Mesenchymal stem cell (in vitro differentiated cells and primary cell): ENCODE measurements at regions not wholly inside any gene's neighbourhood (a gene's known extent, or its start where the extent isn't known, plus 50 kb on each side); places are given as distances from the start of the nearest gene placed in this dataset.
"Not testable (repeated sequence)": the region's sequence is repeated elsewhere in the genome, so short reads cannot be mapped to it uniquely, and the experiment has no call there.

Experiments used
- DNase-seq: peaks from one replicate; pipeline ENCODE4 v3.0.0-alpha.2; 2013
- H2AFZ ChIP-seq: one replicate; pipeline ENCODE4 v1.6.1; 2013; ENCODE audit warnings: low read depth, mild to moderate bottlenecking, control low read depth, inconsistent platforms, low read length, moderate library complexity
- H2AK5ac ChIP-seq: 2 replicates; pipeline ENCODE4 v1.6.1; 2013; ENCODE audit warnings: low read length, moderate library complexity, mild to moderate bottlenecking, inconsistent platforms; ENCODE audit not compliant: severe bottlenecking
- H2BK120ac ChIP-seq: one replicate; pipeline ENCODE4 v1.6.1; 2013; ENCODE audit warnings: low read depth, mild to moderate bottlenecking, inconsistent platforms, low read length, moderate library complexity
- H2BK12ac ChIP-seq, 2 experiments: one replicate each; pipeline ENCODE4 v1.6.1; 2013; ENCODE audit warnings: inconsistent platforms in 2 of 2, low read length in 2 of 2, mild to moderate bottlenecking in 2 of 2, moderate library complexity in 2 of 2, control low read depth in 1 of 2
- H2BK15ac ChIP-seq: one replicate; pipeline ENCODE4 v1.6.1; 2013; ENCODE audit warnings: mild to moderate bottlenecking, low read depth, inconsistent platforms; ENCODE audit not compliant: poor library complexity, severe bottlenecking
- H2BK5ac ChIP-seq: 2 replicates; pipeline ENCODE4 v1.6.1; 2013; ENCODE audit warnings: low read depth, mild to moderate bottlenecking, low read length, control low read depth, inconsistent platforms; ENCODE audit not compliant: poor library complexity, severe bottlenecking
- H3K14ac ChIP-seq, 2 experiments: one replicate each; pipeline ENCODE4 v1.6.1; 2013; ENCODE audit warnings: inconsistent platforms in 2 of 2, low read length in 2 of 2, control low read depth in 1 of 2, mild to moderate bottlenecking in 1 of 2, moderate library complexity in 1 of 2
- H3K18ac ChIP-seq, 2 experiments: one replicate each; pipeline ENCODE4 v1.6.1; 2013; ENCODE audit warnings: inconsistent platforms in 2 of 2, low read length in 2 of 2, control low read depth in 1 of 2, low read depth in 1 of 2, mild to moderate bottlenecking in 1 of 2
- H3K23ac ChIP-seq, 2 experiments: one replicate each; pipeline ENCODE4 v1.6.1; 2013; ENCODE audit warnings: inconsistent platforms in 2 of 2, low read length in 2 of 2, mild to moderate bottlenecking in 2 of 2, moderate library complexity in 2 of 2, control low read depth in 1 of 2
- H3K27ac ChIP-seq: 2 replicates; pipeline ENCODE4 v1.5.1; 2013; ENCODE audit warnings: mild to moderate bottlenecking, moderate library complexity, low read length, control low read depth, inconsistent platforms; ENCODE audit not compliant: poor library complexity, severe bottlenecking
- H3K27me3 ChIP-seq, 2 experiments: 2 replicates each; pipeline versions ENCODE4 v1.6.1 to v1.7.0; 2013; ENCODE audit warnings: low read length in 2 of 2, mild to moderate bottlenecking in 2 of 2, moderate library complexity in 2 of 2, control low read depth in 1 of 2, inconsistent platforms in 1 of 2; ENCODE audit not compliant: control insufficient read depth in 1 of 2, insufficient read depth in 1 of 2
- H3K36me3 ChIP-seq, 2 experiments: 2 replicates each; pipeline versions ENCODE4 v1.6.1 to v1.7.0; 2013; ENCODE audit warnings: low read length in 2 of 2, control low read depth in 1 of 2, inconsistent platforms in 1 of 2, low read depth in 1 of 2, mild to moderate bottlenecking in 1 of 2; ENCODE audit not compliant: insufficient read depth in 2 of 2, control insufficient read depth in 1 of 2
- H3K4ac ChIP-seq, 2 experiments: one replicate each; pipeline ENCODE4 v1.6.1; 2013; ENCODE audit warnings: inconsistent platforms in 2 of 2, low read length in 2 of 2, mild to moderate bottlenecking in 2 of 2, moderate library complexity in 2 of 2, control low read depth in 1 of 2, low read depth in 1 of 2
- H3K4me1 ChIP-seq: 2 replicates; pipeline ENCODE4 v1.6.1; 2013; ENCODE audit warnings: low read depth, low read length, control low read depth; ENCODE audit not compliant: control insufficient read depth, insufficient read depth
- H3K4me2 ChIP-seq: 2 replicates; pipeline ENCODE4 v1.6.1; 2013; ENCODE audit warnings: low read length, mild to moderate bottlenecking, inconsistent platforms; ENCODE audit not compliant: poor library complexity, severe bottlenecking
- H3K4me3 ChIP-seq, 2 experiments: 2 replicates each; pipeline versions ENCODE4 v1.5.1 to v1.7.0; 2013; ENCODE audit warnings: low read length in 2 of 2, mild to moderate bottlenecking in 2 of 2, control low read depth in 1 of 2, low read depth in 1 of 2; ENCODE audit not compliant: insufficient read depth in 1 of 2
- H3K79me1 ChIP-seq: replicated peaks from 2 replicates; pipeline ENCODE4 v1.6.1; 2013; ENCODE audit warnings: mild to moderate bottlenecking, control low read depth, low read length, inconsistent platforms; ENCODE audit not compliant: poor library complexity, severe bottlenecking
- H3K9ac ChIP-seq: 2 replicates; pipeline ENCODE4 v1.7.0; 2013; ENCODE audit warnings: mild to moderate bottlenecking, low read length, moderate library complexity
- H3K9me3 ChIP-seq: 2 replicates; pipeline ENCODE4 v1.7.0; 2013; ENCODE audit warnings: mild to moderate bottlenecking, low read length; ENCODE audit not compliant: control insufficient read depth
- H4K8ac ChIP-seq: one replicate; pipeline ENCODE4 v1.6.1; 2013; ENCODE audit warnings: inconsistent platforms, mild to moderate bottlenecking, low read length, moderate library complexity
- H4K91ac ChIP-seq: one replicate; pipeline ENCODE4 v1.6.1; 2013; ENCODE audit warnings: mild to moderate bottlenecking, low read length, inconsistent platforms
- WGBS: methylation state at CpG from one replicate; pipeline ENCODE4 v1.1.7; 2013; ENCODE audit warnings: mixed read lengths; 5-methylcytosine and 5-hydroxymethylcytosine counted together

- 75% methylated on average over 3 of the region's 3 CpGs for WGBS
- H4K8ac ChIP-seq, result no peak overlapping the region
Observed at GRCh38 chr12:108424816-108425215, 85.7 kb upstream of the CMKLR1 start.

GRCh38 chr12:108424026-108424425, 84.9 kb upstream of the CMKLR1 start:
- no peaks in the 10 kb centered on the region for H3K4me1 ChIP-seq
- H3K18ac ChIP-seq, result no peak overlapping the region
- H3K14ac ChIP-seq, result no peak overlapping the region
- H3K4ac ChIP-seq, result no peak overlapping the region
- H3K27ac ChIP-seq, result no peak overlapping the region
- no peak overlapping the region for H4K91ac ChIP-seq
- H3K79me1 ChIP-seq, result no peaks in the 10 kb centered on the region
- H2AK5ac ChIP-seq, result no peak overlapping the region
- no peak overlapping the region for H3K4me3 ChIP-seq
- no peak overlapping the region for H2BK120ac ChIP-seq
- H4K8ac ChIP-seq, result no peak overlapping the region
- H2BK15ac ChIP-seq, result no peak overlapping the region
- no peaks in the 10 kb centered on the region for H3K36me3 ChIP-seq
- DNase-seq, result no peak
- whole genome bisulfite sequencing, result 75% methylated on average over 4 of the region's 4 CpGs
- H2BK12ac ChIP-seq, result no peak overlapping the region
- H3K9me3 ChIP-seq, result no peaks in the 10 kb centered on the region
- no peak overlapping the region for H3K23ac ChIP-seq
- no peak overlapping the region for H2AFZ ChIP-seq
- peaks cover 0 to 25% of the 10 kb centered on the region in 2 experiments for H3K27me3 ChIP-seq
- no peak overlapping the region for H3K4me2 ChIP-seq
- H3K9ac ChIP-seq, result no peak overlapping the region
- no peak overlapping the region for H2BK5ac ChIP-seq

More at GRCh38 chr12:108424816-108425215, 85.7 kb upstream of the CMKLR1 start:
- DNase-seq, result no peak
- Histone ChIP-seq H3K9me3 (no peaks in the 10 kb centered on the region), H3K4me2 (no peak overlapping the region), H3K27ac (no peak overlapping the region), H3K4me3 (no peak overlapping the region), H2BK5ac (no peak overlapping the region), H3K14ac (no peak overlapping the region), H4K91ac (no peak overlapping the region), H2AK5ac (no peak overlapping the region), H2BK12ac (no peak overlapping the region), H2BK15ac (no peak overlapping the region), H3K9ac (no peak overlapping the region), H3K23ac (no peak overlapping the region), H3K18ac (no peak overlapping the region), H3K4me1 (no peaks in the 10 kb centered on the region), H3K4ac (no peak overlapping the region), H3K36me3 (no peaks in the 10 kb centered on the region), H2BK120ac (no peak overlapping the region), H3K27me3 (peaks cover 0 to 29% of the 10 kb centered on the region in 2 experiments), H3K79me1 (no peaks in the 10 kb centered on the region), H2AFZ (no peak overlapping the region)

GRCh38 chr12:108423486-108423885, 84.4 kb upstream of the CMKLR1 start:
- Histone ChIP-seq H3K23ac (no peak overlapping the region), H3K4ac (no peak overlapping the region), H3K18ac (no peak overlapping the region), H3K4me2 (no peak overlapping the region), H3K36me3 (no peaks in the 10 kb centered on the region), H2BK120ac (no peak overlapping the region), H3K79me1 (no peaks in the 10 kb centered on the region), H2BK12ac (no peak overlapping the region), H3K9ac (no peak overlapping the region), H3K4me1 (no peaks in the 10 kb centered on the region), H3K27me3 (peaks cover 0 to 20% of the 10 kb centered on the region in 2 experiments), H3K27ac (no peak overlapping the region), H3K9me3 (no peaks in the 10 kb centered on the region), H4K8ac (no peak overlapping the region), H2BK15ac (no peak overlapping the region), H2AFZ (no peak overlapping the region), H3K4me3 (no peak overlapping the region), H2AK5ac (no peak overlapping the region), H2BK5ac (no peak overlapping the region), H3K14ac (no peak overlapping the region), H4K91ac (no peak overlapping the region)
- DNase-seq, result no peak
- 55% methylated on average over 4 of the region's 4 CpGs for WGBS

GRCh38 chr12:108421082-108421481, 82.0 kb upstream of the CMKLR1 start:
- not testable (repeated sequence) for H2BK120ac ChIP-seq, H3K23ac ChIP-seq, H3K27me3 ChIP-seq, H3K4me2 ChIP-seq, H3K79me1 ChIP-seq, H3K4me3 ChIP-seq, H2BK5ac ChIP-seq, H3K36me3 ChIP-seq, H2BK15ac ChIP-seq, DNase-seq, H3K4me1 ChIP-seq, H3K14ac ChIP-seq, H3K27ac ChIP-seq, H4K91ac ChIP-seq, H3K9me3 ChIP-seq, H2BK12ac ChIP-seq, H4K8ac ChIP-seq, H2AK5ac ChIP-seq, H2AFZ ChIP-seq, H3K9ac ChIP-seq, H3K18ac ChIP-seq, H3K4ac ChIP-seq
- WGBS, result no CpG with 5 or more reads among the region's 4 CpGs
